CD14-positive monocyte (primary cell): ENCODE measurements at regions not wholly inside any gene's neighbourhood (a gene's known extent, or its start where the extent isn't known, plus 50 kb on each side); places are given as distances from the start of the nearest gene placed in this dataset.

Source experiments
- DNase-seq, 3 donors: peaks; one replicate each; pipeline ENCODE4 v3.0.0-alpha.2; 2011 to 2022
- H2AFZ ChIP-seq: 2 replicates; pipeline ENCODE4 v1.6.0; 2012; ENCODE audit warnings: mild to moderate bottlenecking, low read depth, low read length, inconsistent platforms; ENCODE audit not compliant: insufficient read depth, poor library complexity, severe bottlenecking
- H3K27ac ChIP-seq, 2 donors: 1 replicate in 1 of 2; 2 replicates in 1 of 2; pipeline ENCODE4 v1.5.1; 2012 to 2013; ENCODE audit warnings: low read length in 2 of 2, control low read depth in 1 of 2, inconsistent platforms in 1 of 2, low read depth in 1 of 2, mild to moderate bottlenecking in 1 of 2
- H3K27me3 ChIP-seq, 2 donors: one replicate each; pipeline versions ENCODE4 v1.6.0 to v1.6.1; 2011 to 2013; ENCODE audit warnings: low read length in 2 of 2; ENCODE audit not compliant: control insufficient read depth in 2 of 2, insufficient read depth in 2 of 2
- H3K36me3 ChIP-seq, 2 donors: replicated peaks in 1 of 2; 1 replicate in 1 of 2; 2 replicates in 1 of 2; pipeline versions ENCODE4 v1.5.1 to v1.6.1; 2012 to 2013; ENCODE audit warnings: low read length in 2 of 2, control low read depth in 1 of 2, inconsistent platforms in 1 of 2, mild to moderate bottlenecking in 1 of 2; ENCODE audit not compliant: insufficient read depth in 2 of 2, control insufficient read depth in 1 of 2
- H3K4me1 ChIP-seq, 2 donors: 1 replicate in 1 of 2; 2 replicates in 1 of 2; pipeline versions ENCODE4 v1.5.1 to v1.6.1; 2012 to 2013; ENCODE audit warnings: low read length in 2 of 2, control low read depth in 1 of 2, inconsistent platforms in 1 of 2, mild to moderate bottlenecking in 1 of 2, moderate library complexity in 1 of 2; ENCODE audit not compliant: insufficient read depth in 2 of 2, control insufficient read depth in 1 of 2
- H3K4me2 ChIP-seq: replicated peaks from 2 replicates; pipeline ENCODE3; 2012; ENCODE audit warnings: low read length, moderate library complexity, mild to moderate bottlenecking; ENCODE audit not compliant: poor library complexity, severe bottlenecking; ENCODE audit errors: extremely low read depth
- H3K4me3 ChIP-seq, 3 experiments: fragments of 200-600 bp in 1 of 3; sonication (generic) in 1 of 3; replicated peaks in 1 of 3; 1 replicate in 2 of 3; 2 replicates in 1 of 3; pipeline ENCODE4 v1.5.1; 2011 to 2013; ENCODE audit warnings: low read length in 3 of 3, mild to moderate bottlenecking in 3 of 3, control low read depth in 2 of 3, low read depth in 2 of 3, inconsistent platforms in 1 of 3, moderate library complexity in 1 of 3
- H3K79me2 ChIP-seq: 2 replicates; pipeline ENCODE4 v1.6.0; 2012; ENCODE audit warnings: mild to moderate bottlenecking, control low read depth, inconsistent platforms, low read length, moderate library complexity; ENCODE audit not compliant: insufficient read depth
- H3K9ac ChIP-seq: 2 replicates; pipeline ENCODE4 v1.6.0; 2017; ENCODE audit warnings: low read length, mild to moderate bottlenecking; ENCODE audit not compliant: insufficient read depth, poor library complexity, severe bottlenecking
- H3K9me3 ChIP-seq, 2 donors: replicated peaks in 1 of 2; 1 replicate in 1 of 2; 2 replicates in 1 of 2; pipeline versions ENCODE4 v1.5.1 to v1.6.1; 2012 to 2013; ENCODE audit warnings: low read length in 2 of 2, control low read depth in 1 of 2; ENCODE audit not compliant: control insufficient read depth in 1 of 2, insufficient read depth in 1 of 2
- H4K20me1 ChIP-seq: 2 replicates; pipeline ENCODE4 v1.6.0; 2012; ENCODE audit warnings: mild to moderate bottlenecking, low read length, control low read depth, moderate library complexity; ENCODE audit not compliant: insufficient read depth
- H3K27ac Mint-ChIP-seq, 7 donors: one replicate each; pipeline ENCODE4 v1.8.0; 2020; ENCODE audit warnings: mild to moderate bottlenecking in 7 of 7, mixed read lengths in 7 of 7, moderate library complexity in 6 of 7, inconsistent platforms in 2 of 7
- H3K27me3 Mint-ChIP-seq, 3 donors: one replicate each; pipeline ENCODE4 v1.8.0; 2021 to 2022; ENCODE audit warnings: low read depth in 3 of 3, mild to moderate bottlenecking in 3 of 3, mixed read lengths in 3 of 3, moderate library complexity in 3 of 3, inconsistent platforms in 1 of 3
- H3K36me3 Mint-ChIP-seq, 2 donors: one replicate each; pipeline ENCODE4 v1.8.0; 2020; ENCODE audit warnings: mixed read lengths in 2 of 2, inconsistent platforms in 1 of 2, mild to moderate bottlenecking in 1 of 2
- H3K4me1 Mint-ChIP-seq: one replicate; pipeline ENCODE4 v1.8.0; 2020; ENCODE audit warnings: mild to moderate bottlenecking, mixed read lengths
- H3K4me3 Mint-ChIP-seq, 2 donors: one replicate each; pipeline ENCODE4 v1.8.0; 2020; ENCODE audit warnings: mild to moderate bottlenecking in 2 of 2, mixed read lengths in 2 of 2, moderate library complexity in 1 of 2
- H3K9me3 Mint-ChIP-seq, 7 donors: one replicate each; pipeline ENCODE4 v1.8.0; 2020 to 2022; ENCODE audit warnings: mixed read lengths in 7 of 7, mild to moderate bottlenecking in 6 of 7, moderate library complexity in 6 of 7, inconsistent platforms in 2 of 7
- WGBS: methylation state at CpG from one replicate; pipeline ENCODE4 v1.1.5; 2013; ENCODE audit warnings: missing lambda C conversion rate; ENCODE audit not compliant: insufficient coverage; 5-methylcytosine and 5-hydroxymethylcytosine counted together
- intact Hi-C, 2 donors: fragments of 100-400 bp; cut with micrococcal nuclease; formaldehyde crosslinking; loops; one replicate each; pipeline versions ENCODE4 v1.15.0 to v1.15.1; 2023
- TF ChIP-seq, protein P1 (sequence below): fragments of 200-600 bp; IDR thresholded peaks from one replicate; pipeline ENCODE4 v1.8.0; 2022; ENCODE audit warnings: antibody characterized with exemption, mild to moderate bottlenecking

GRCh38 chr21:18603980-18604379, 200.4 kb upstream of the TMPRSS15 start:
- Histone ChIP-seq H3K9ac (no peak overlapping the region), H3K36me3 (no peaks in the 10 kb centered on the region), H4K20me1 (no peaks in the 10 kb centered on the region), H3K4me1 (no peaks in the 10 kb centered on the region), H3K4me3 (no peak overlapping the region), H3K4me2 (no peak overlapping the region), H2AFZ (no peak overlapping the region), H3K27me3 (no peaks in the 10 kb centered on the region), H3K79me2 (no peaks in the 10 kb centered on the region), H3K27ac (no peak overlapping the region), H3K9me3 (peaks cover 0 to 8% of the 10 kb centered on the region in 2 donors)
- H3K36me3 Mint-ChIP-seq = no peaks in the 10 kb centered on the region
- TF ChIP-seq, protein P1, sequence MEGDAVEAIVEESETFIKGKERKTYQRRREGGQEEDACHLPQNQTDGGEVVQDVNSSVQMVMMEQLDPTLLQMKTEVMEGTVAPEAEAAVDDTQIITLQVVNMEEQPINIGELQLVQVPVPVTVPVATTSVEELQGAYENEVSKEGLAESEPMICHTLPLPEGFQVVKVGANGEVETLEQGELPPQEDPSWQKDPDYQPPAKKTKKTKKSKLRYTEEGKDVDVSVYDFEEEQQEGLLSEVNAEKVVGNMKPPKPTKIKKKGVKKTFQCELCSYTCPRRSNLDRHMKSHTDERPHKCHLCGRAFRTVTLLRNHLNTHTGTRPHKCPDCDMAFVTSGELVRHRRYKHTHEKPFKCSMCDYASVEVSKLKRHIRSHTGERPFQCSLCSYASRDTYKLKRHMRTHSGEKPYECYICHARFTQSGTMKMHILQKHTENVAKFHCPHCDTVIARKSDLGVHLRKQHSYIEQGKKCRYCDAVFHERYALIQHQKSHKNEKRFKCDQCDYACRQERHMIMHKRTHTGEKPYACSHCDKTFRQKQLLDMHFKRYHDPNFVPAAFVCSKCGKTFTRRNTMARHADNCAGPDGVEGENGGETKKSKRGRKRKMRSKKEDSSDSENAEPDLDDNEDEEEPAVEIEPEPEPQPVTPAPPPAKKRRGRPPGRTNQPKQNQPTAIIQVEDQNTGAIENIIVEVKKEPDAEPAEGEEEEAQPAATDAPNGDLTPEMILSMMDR = no peak
- H3K4me3 Mint-ChIP-seq = no peak overlapping the region
- intact Hi-C loops = no loop called here
- H3K27ac Mint-ChIP-seq = no peak overlapping the region
- WGBS = 71% methylated on average over 1 of the region's 3 CpGs
- peaks cover 0 to 5% (median 1%) of the 10 kb centered on the region in 7 donors for H3K9me3 Mint-ChIP-seq
- no peaks in the 10 kb centered on the region for H3K4me1 Mint-ChIP-seq
- DNase-seq = no peak
- peaks cover 0 to 1% (median 0%) of the 10 kb centered on the region in 3 donors for H3K27me3 Mint-ChIP-seq

- intact Hi-C loops = no loop called here
- H3K4me1 ChIP-seq = no peaks in the 10 kb centered on the region
- H3K36me3 ChIP-seq = no peaks in the 10 kb centered on the region
- no peak overlapping the region for H3K9ac ChIP-seq
- H2AFZ ChIP-seq = no peak overlapping the region
- Mint-ChIP-seq H3K9me3 (peaks cover 0 to 3% (median 0%) of the 10 kb centered on the region in 7 donors), H3K4me3 (no peak overlapping the region), H3K4me1 (no peaks in the 10 kb centered on the region), H3K36me3 (no peaks in the 10 kb centered on the region), H3K27ac (no peak overlapping the region), H3K27me3 (peaks cover 0 to under 1% (median 0%) of the 10 kb centered on the region in 3 donors)
- H3K4me2 ChIP-seq = no peak overlapping the region
- H4K20me1 ChIP-seq = no peaks in the 10 kb centered on the region
- H3K4me3 ChIP-seq = no peak overlapping the region
- TF ChIP-seq, protein P1 = no peak
- WGBS = no CpG with 5 or more reads among the region's 1 CpG
- peaks cover 0 to 1% of the 10 kb centered on the region in 2 donors for H3K9me3 ChIP-seq
- DNase-seq = no peak
- H3K27me3 ChIP-seq = no peaks in the 10 kb centered on the region
- no peak overlapping the region for H3K27ac ChIP-seq
- no peaks in the 10 kb centered on the region for H3K79me2 ChIP-seq
Measured at GRCh38 chr21:18608226-18608625, 204.6 kb upstream of the TMPRSS15 start.
